Gastrocnemius medialis (tissue), 4 donors: ENCODE measurements at regions not wholly inside any gene's neighbourhood (a gene's known extent, or its start where the extent isn't known, plus 50 kb on each side); places are given as distances from the start of the nearest gene placed in this dataset.
"Not testable (repeated sequence)": the region's sequence is repeated elsewhere in the genome, so short reads cannot be mapped to it uniquely, and the experiment has no call there.

Source experiments
- ATAC-seq, 2 donors: fragments of 150-250 bp; one replicate each; pipeline ENCODE4 v1.9.1; 2016
- DNase-seq, 2 donors: peaks; one replicate each; pipeline ENCODE4 v3.0.0-alpha.2; 2019
- H3K27ac ChIP-seq, 4 donors: fragments of 200-600 bp; sonication (generic); 1 replicate in 1 of 4; 2 replicates in 3 of 4; pipeline ENCODE4 v1.5.1; 2016 to 2018; ENCODE audit warnings: mild to moderate bottlenecking in 2 of 4, moderate library complexity in 1 of 4
- H3K27me3 ChIP-seq, 3 donors: fragments of 200-600 bp; sonication (generic) in 2 of 3; 1 replicate in 1 of 3; 2 replicates in 2 of 3; pipeline versions ENCODE4 v1.5.1 to v1.6.0; 2016 to 2019; ENCODE audit warnings: mild to moderate bottlenecking in 1 of 3, moderate library complexity in 1 of 3
- H3K36me3 ChIP-seq, 2 donors: fragments of 200-600 bp; sonication (generic) in 1 of 2; one replicate each; pipeline ENCODE4 v1.5.1; 2017 to 2018
- H3K4me1 ChIP-seq, 2 donors: fragments of 200-600 bp; sonication (generic) in 1 of 2; one replicate each; pipeline ENCODE4 v1.5.1; 2016 to 2017; ENCODE audit warnings: mild to moderate bottlenecking in 2 of 2
- H3K4me3 ChIP-seq, 4 donors: fragments of 200-600 bp; sonication (generic) in 3 of 4; 1 replicate in 1 of 4; 2 replicates in 3 of 4; pipeline ENCODE4 v1.5.1; 2016 to 2019; ENCODE audit warnings: mild to moderate bottlenecking in 2 of 4
- H3K9me3 ChIP-seq, 3 donors: fragments of 200-600 bp; sonication (generic) in 2 of 3; 1 replicate in 1 of 3; 2 replicates in 2 of 3; pipeline ENCODE4 v1.5.1; 2016 to 2019
- POLR2A ChIP-seq, 2 donors: fragments of 450-650 bp; IDR thresholded peaks; one replicate each; pipeline ENCODE4 v1.6.1; 2017; ENCODE audit warnings: antibody characterized with exemption in 2 of 2, mild to moderate bottlenecking in 2 of 2, moderate library complexity in 2 of 2
- in situ Hi-C, 4 donors: fragments of 200-750 bp; cut with MboI; loops; one replicate each; pipeline versions ENCODE4 v1.15.0 to v1.8.0; 2017; ENCODE audit warnings: low sequenced_read_pairs in 4 of 4
- intact Hi-C: fragments of 100-400 bp; cut with DNase I; formaldehyde crosslinking; loops from one replicate; pipeline ENCODE4 v1.15.1; 2023; ENCODE audit warnings: low total_unique reads
- TF ChIP-seq, protein P1 (sequence below), 5 experiments: fragments of 450-650 bp in 3 of 5; fragments of 200-600 bp in 2 of 5; sonication (generic) in 2 of 5; IDR thresholded peaks in 4 of 5; conservative IDR thresholded peaks in 1 of 5; 1 replicate in 4 of 5; 2 replicates in 1 of 5; pipeline ENCODE4 v1.5.1; 2016 to 2019; ENCODE audit warnings: antibody characterized with exemption in 5 of 5, mild to moderate bottlenecking in 3 of 5, moderate library complexity in 3 of 5

DNA sequence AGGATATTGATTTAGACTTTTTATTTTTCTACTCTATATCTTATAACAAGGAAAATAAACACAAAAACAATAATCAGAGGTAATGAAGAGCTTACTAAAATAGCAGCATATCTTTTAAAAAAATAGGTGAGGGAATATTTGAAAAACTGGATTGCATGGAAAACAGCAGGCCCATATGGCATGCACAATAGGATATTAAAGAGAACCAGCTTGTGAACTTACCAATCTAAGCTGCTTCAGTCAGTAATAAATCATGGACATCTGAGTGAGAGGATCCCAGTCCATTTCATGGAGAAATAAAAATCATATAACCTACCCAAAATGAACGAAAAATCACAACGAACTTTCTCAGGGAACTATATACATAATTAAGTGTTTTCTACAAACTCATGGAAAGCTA, 634.6 kb downstream of the ADCYAP1 start:
- in situ Hi-C loops = loop anchor here in 1 of 4 donors (25.0 kb wide), 1 partner anchor 102 kb away; no protein-coding TSS in a partner anchor

DNA sequence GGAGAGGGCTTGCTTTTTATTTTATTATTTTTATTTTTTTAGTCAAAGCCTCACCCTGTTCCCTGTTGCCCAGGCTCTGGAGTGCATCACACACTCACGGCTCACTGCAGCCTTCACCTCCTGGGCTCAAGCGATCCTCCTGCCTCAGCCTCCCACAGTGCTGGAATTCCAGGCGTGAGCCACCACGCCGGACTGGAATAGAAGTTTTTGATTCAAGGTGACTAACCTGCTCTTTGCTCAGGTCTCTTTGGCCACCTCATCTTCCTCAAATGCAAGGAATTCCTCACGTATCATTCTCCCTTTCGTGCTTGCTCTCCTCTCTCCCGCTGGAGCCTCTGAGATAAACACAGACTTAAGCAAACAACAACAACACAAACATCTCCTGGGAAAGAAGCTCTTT, 636.8 kb downstream of the ADCYAP1 start:
- Histone ChIP-seq H3K4me1 (no peaks in the 10 kb centered on the region), H3K36me3 (no peaks in the 10 kb centered on the region), H3K27me3 (no peaks in the 10 kb centered on the region), H3K9me3 (no peaks in the 10 kb centered on the region), H3K27ac (no peak overlapping the region), H3K4me3 (no peak overlapping the region)
- no peak for ATAC-seq
- TF ChIP-seq, protein P1, sequence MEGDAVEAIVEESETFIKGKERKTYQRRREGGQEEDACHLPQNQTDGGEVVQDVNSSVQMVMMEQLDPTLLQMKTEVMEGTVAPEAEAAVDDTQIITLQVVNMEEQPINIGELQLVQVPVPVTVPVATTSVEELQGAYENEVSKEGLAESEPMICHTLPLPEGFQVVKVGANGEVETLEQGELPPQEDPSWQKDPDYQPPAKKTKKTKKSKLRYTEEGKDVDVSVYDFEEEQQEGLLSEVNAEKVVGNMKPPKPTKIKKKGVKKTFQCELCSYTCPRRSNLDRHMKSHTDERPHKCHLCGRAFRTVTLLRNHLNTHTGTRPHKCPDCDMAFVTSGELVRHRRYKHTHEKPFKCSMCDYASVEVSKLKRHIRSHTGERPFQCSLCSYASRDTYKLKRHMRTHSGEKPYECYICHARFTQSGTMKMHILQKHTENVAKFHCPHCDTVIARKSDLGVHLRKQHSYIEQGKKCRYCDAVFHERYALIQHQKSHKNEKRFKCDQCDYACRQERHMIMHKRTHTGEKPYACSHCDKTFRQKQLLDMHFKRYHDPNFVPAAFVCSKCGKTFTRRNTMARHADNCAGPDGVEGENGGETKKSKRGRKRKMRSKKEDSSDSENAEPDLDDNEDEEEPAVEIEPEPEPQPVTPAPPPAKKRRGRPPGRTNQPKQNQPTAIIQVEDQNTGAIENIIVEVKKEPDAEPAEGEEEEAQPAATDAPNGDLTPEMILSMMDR (IDR thresholded peaks at IDR 0.05 in 4 of 5, conservative IDR thresholded peaks at IDR 0.05 in 1 of 5) = no peak
- TF ChIP-seq POLR2A (IDR thresholded peaks at IDR 0.05) = no peak
- DNase-seq = no peak
- in situ Hi-C loops = loop anchor here in 1 of 4 donors (25.0 kb wide), 1 partner anchor 104 kb away; no protein-coding TSS in a partner anchor
- intact Hi-C loops = no loop called here

More for the DNA sequence above, 634.6 kb downstream of the ADCYAP1 start:
- intact Hi-C loops = no loop called here
- H3K27me3 ChIP-seq = no peaks in the 10 kb centered on the region
- DNase-seq (no peak), ATAC-seq (no peak)
- H3K9me3 ChIP-seq = no peaks in the 10 kb centered on the region
- H3K4me1 ChIP-seq = no peaks in the 10 kb centered on the region
- no peak overlapping the region for H3K27ac ChIP-seq
- no peak overlapping the region for H3K4me3 ChIP-seq
- TF ChIP-seq, protein P1 (IDR thresholded peaks at IDR 0.05 in 4 of 5, conservative IDR thresholded peaks at IDR 0.05 in 1 of 5) = no peak
- TF ChIP-seq POLR2A (IDR thresholded peaks at IDR 0.05) = no peak
- no peaks in the 10 kb centered on the region for H3K36me3 ChIP-seq

DNA sequence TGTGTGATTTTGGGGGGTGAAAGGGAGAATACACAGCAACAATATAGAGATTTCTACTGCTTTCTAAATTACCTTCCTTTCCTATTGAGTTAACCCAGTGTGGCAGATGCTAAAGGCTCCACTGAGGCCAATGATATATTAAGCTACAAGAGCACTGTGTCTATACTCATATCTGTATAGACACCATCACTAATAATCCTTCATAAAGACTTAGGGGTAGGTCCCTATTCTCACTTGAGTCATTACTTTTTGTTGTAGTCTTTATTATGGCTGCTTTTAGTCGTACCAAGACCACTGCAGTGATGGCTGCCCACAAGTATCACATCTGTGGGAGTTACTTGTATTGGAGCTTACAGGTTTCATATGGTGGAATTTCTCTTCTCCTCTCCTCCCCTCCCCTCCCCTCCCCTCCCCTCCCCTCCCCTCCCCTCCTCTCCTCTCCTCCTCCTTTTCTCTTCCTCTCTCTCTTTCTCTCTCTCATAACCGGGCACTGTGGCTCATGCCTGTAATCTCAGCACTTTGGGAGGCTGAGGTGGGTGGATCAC, 637.6 kb downstream of the ADCYAP1 start:
- TF ChIP-seq, protein P1 (IDR thresholded peaks at IDR 0.05 in 4 of 5, conservative IDR thresholded peaks at IDR 0.05 in 1 of 5) = no peak
- TF ChIP-seq POLR2A (IDR thresholded peaks at IDR 0.05) = no peak
- no peaks in the 10 kb centered on the region for H3K36me3 ChIP-seq

DNA sequence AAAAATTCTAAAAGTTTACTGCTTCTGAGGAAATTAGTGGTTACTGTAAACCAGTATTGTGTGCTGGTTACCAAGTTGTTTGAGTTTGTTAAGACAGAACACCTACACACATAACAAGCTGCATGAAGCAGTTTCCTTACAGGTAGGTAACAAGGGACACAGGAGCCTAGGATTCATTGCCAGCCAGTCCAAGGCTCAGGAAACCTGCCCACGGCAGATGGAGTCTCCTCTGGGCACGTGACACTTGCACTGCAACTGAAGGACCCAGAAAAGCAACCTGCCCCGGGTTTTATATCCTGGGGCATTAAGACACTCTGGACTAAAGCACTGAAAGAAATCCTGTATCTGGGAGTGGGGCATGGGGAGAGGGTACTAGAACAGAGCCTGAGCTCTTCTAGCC, 639.3 kb downstream of the ADCYAP1 start:
- no peaks in the 10 kb centered on the region for H3K4me1 ChIP-seq
- TF ChIP-seq, protein P1 (IDR thresholded peaks at IDR 0.05 in 4 of 5, conservative IDR thresholded peaks at IDR 0.05 in 1 of 5) = no peak
- TF ChIP-seq POLR2A (IDR thresholded peaks at IDR 0.05) = no peak
- H3K27me3 ChIP-seq = no peaks in the 10 kb centered on the region
- DNase-seq = no peak
- intact Hi-C loops (no loop called here), in situ Hi-C loops (loop anchor here in 1 of 4 donors (25.0 kb wide), 1 partner anchor 107 kb away; no protein-coding TSS in a partner anchor)
- H3K36me3 ChIP-seq = no peaks in the 10 kb centered on the region
- ATAC-seq = no peak
- H3K27ac ChIP-seq = no peak overlapping the region
- H3K4me3 ChIP-seq = no peak overlapping the region
- H3K9me3 ChIP-seq = no peaks in the 10 kb centered on the region

More for the DNA sequence above, 637.6 kb downstream of the ADCYAP1 start:
- H3K9me3 ChIP-seq = no peaks in the 10 kb centered on the region
- intact Hi-C loops = no loop called here
- no peaks in the 10 kb centered on the region for H3K27me3 ChIP-seq
- no peaks in the 10 kb centered on the region for H3K4me1 ChIP-seq
- in situ Hi-C loops = loop anchor here in 1 of 4 donors (25.0 kb wide), 1 partner anchor 105 kb away; no protein-coding TSS in a partner anchor
- no peak for DNase-seq
- no peak for ATAC-seq
- no peak overlapping the region for H3K27ac ChIP-seq
- H3K4me3 ChIP-seq = no peak overlapping the region

DNA sequence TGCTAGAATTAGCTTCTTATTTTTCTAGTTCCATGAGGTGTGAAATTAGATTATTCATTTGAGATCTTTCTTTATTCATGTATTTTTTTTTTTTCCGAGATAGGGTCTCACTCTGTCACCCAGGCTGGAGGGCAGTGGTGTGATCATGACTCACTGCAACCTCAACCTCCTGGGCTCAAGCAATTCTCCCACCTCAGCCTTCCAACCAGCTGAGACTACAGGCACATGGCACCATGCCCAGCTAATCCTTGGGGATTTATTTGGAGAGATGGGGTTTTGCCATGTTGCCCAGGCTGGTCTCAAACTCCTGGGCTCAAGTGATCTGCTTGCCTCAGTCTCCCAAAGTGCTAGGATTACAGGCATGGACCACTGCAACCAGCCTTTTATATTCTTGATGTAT, 653.0 kb downstream of the ADCYAP1 start:
- ATAC-seq, H3K27me3 ChIP-seq, H3K4me1 ChIP-seq, H3K9me3 ChIP-seq, H3K27ac ChIP-seq, H3K4me3 ChIP-seq, in situ Hi-C loops, DNase-seq, intact Hi-C loops, H3K36me3 ChIP-seq: not testable (repeated sequence)
